WERI-Rb-1 (cell line): ENCODE measurements at regions not wholly inside any gene's neighbourhood (a gene's known extent, or its start where the extent isn't known, plus 50 kb on each side); places are given as distances from the start of the nearest gene placed in this dataset.

Source experiments
- DNase-seq: peaks from one replicate; pipeline ENCODE4 v3.0.0-alpha.2; 2020
- H3K27ac ChIP-seq: fragments of 250-450 bp; sonication (Bioruptor Pico); 2 replicates; pipeline ENCODE4 v1.5.1; 2020; ENCODE audit warnings: mild to moderate bottlenecking, moderate library complexity
- H3K27me3 ChIP-seq: fragments of 250-450 bp; sonication (Bioruptor Pico); 2 replicates; pipeline ENCODE4 v1.5.1; 2021; ENCODE audit warnings: mild to moderate bottlenecking, low read depth, moderate library complexity; ENCODE audit not compliant: insufficient read depth, severe bottlenecking
- H3K36me3 ChIP-seq: fragments of 250-450 bp; sonication (Bioruptor Pico); 2 replicates; pipeline ENCODE4 v1.5.1; 2020; ENCODE audit warnings: mild to moderate bottlenecking, moderate library complexity
- H3K4me3 ChIP-seq: 2 replicates; pipeline ENCODE4 v1.5.1; 2011; ENCODE audit warnings: low read depth, mild to moderate bottlenecking, control low read depth, low read length
- H3K9me3 ChIP-seq: fragments of 250-450 bp; sonication (Bioruptor Pico); 2 replicates; pipeline ENCODE4 v1.5.1; 2021; ENCODE audit warnings: mild to moderate bottlenecking, moderate library complexity; ENCODE audit not compliant: severe bottlenecking
- CTCF ChIP-seq: IDR thresholded peaks from 2 replicates; pipeline ENCODE4 v1.5.1; 2011; ENCODE audit warnings: low read depth, mild to moderate bottlenecking, control low read depth, inconsistent platforms, low read length

- Histone ChIP-seq H3K27me3 (peaks cover 85% of the 10 kb centered on the region), H3K9me3 (peaks cover 2% of the 10 kb centered on the region), H3K36me3 (no peaks in the 10 kb centered on the region), H3K27ac (no peak overlapping the region), H3K4me3 (no peak overlapping the region)
- DNase-seq, result no peak
- TF ChIP-seq CTCF, result no peak
Measured at GRCh38 chr1:13948396-13948795, 248.4 kb downstream of the PRDM2 start.

GRCh38 chr1:13948888-13949391, 249.0 kb downstream of the PRDM2 start:
- Histone ChIP-seq H3K4me3 (no peak overlapping the region), H3K36me3 (no peaks in the 10 kb centered on the region), H3K27ac (no peak overlapping the region), H3K27me3 (peaks cover 87% of the 10 kb centered on the region), H3K9me3 (peaks cover 2% of the 10 kb centered on the region)
- no peak for TF ChIP-seq CTCF
- DNase-seq, result no peak

GRCh38 chr1:13949546-13949945, 249.6 kb downstream of the PRDM2 start:
- no peak for DNase-seq
- peaks cover 2% of the 10 kb centered on the region for H3K9me3 ChIP-seq
- no peak overlapping the region for H3K27ac ChIP-seq
- peaks cover 87% of the 10 kb centered on the region for H3K27me3 ChIP-seq
- no peak overlapping the region for H3K4me3 ChIP-seq
- H3K36me3 ChIP-seq, result no peaks in the 10 kb centered on the region
- no peak for TF ChIP-seq CTCF

- peak; percentile 15 for DNase-seq
- Histone ChIP-seq H3K27ac (no peak overlapping the region), H3K27me3 (peaks cover 88% of the 10 kb centered on the region), H3K9me3 (peaks cover 2% of the 10 kb centered on the region), H3K4me3 (no peak overlapping the region), H3K36me3 (no peaks in the 10 kb centered on the region)
- peak; percentile 51 for TF ChIP-seq CTCF
Measured at GRCh38 chr1:13950637-13951036, 250.6 kb downstream of the PRDM2 start.

GRCh38 chr1:13951793-13952751, 252.1 kb downstream of the PRDM2 start:
- no peak for DNase-seq
- TF ChIP-seq CTCF, result no peak
- Histone ChIP-seq H3K9me3 (peaks cover 2% of the 10 kb centered on the region), H3K27ac (no peak overlapping the region), H3K4me3 (no peak overlapping the region), H3K27me3 (peaks cover 88% of the 10 kb centered on the region), H3K36me3 (no peaks in the 10 kb centered on the region)
